ENCODE measurements at regions not wholly inside any gene's neighbourhood (a gene's known extent, or its start where the extent isn't known, plus 50 kb on each side); places are given as distances from the start of the nearest gene placed in this dataset.

DNA sequence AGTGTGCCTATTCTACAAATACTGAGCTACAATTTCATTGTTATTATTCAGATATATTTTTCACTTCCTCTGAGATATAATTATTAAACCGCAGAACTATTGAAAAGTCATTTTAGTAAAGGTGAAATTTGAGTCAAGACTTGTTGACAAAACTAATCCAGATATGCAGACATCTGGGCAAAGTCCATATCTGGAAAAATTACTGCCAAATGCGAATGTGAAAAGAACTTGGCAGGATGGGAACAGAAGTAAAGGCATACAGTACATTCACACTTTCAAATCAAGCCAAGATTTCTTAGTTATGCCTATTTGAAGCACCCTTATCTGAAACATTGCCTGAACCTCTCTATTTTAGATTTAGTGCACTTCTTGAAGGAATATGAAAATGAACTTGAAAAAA, 923.6 kb downstream of the CCDC85A start:
- TF ChIP-seq, protein P1, sequence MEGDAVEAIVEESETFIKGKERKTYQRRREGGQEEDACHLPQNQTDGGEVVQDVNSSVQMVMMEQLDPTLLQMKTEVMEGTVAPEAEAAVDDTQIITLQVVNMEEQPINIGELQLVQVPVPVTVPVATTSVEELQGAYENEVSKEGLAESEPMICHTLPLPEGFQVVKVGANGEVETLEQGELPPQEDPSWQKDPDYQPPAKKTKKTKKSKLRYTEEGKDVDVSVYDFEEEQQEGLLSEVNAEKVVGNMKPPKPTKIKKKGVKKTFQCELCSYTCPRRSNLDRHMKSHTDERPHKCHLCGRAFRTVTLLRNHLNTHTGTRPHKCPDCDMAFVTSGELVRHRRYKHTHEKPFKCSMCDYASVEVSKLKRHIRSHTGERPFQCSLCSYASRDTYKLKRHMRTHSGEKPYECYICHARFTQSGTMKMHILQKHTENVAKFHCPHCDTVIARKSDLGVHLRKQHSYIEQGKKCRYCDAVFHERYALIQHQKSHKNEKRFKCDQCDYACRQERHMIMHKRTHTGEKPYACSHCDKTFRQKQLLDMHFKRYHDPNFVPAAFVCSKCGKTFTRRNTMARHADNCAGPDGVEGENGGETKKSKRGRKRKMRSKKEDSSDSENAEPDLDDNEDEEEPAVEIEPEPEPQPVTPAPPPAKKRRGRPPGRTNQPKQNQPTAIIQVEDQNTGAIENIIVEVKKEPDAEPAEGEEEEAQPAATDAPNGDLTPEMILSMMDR (IDR thresholded peaks at IDR 0.05), result no peak
- TF ChIP-seq POLR2A (IDR thresholded peaks at IDR 0.05), result no peak
